ENCODE measurements at regions not wholly inside any gene's neighbourhood (a gene's known extent, or its start where the extent isn't known, plus 50 kb on each side); places are given as distances from the start of the nearest gene placed in this dataset.

DNA sequence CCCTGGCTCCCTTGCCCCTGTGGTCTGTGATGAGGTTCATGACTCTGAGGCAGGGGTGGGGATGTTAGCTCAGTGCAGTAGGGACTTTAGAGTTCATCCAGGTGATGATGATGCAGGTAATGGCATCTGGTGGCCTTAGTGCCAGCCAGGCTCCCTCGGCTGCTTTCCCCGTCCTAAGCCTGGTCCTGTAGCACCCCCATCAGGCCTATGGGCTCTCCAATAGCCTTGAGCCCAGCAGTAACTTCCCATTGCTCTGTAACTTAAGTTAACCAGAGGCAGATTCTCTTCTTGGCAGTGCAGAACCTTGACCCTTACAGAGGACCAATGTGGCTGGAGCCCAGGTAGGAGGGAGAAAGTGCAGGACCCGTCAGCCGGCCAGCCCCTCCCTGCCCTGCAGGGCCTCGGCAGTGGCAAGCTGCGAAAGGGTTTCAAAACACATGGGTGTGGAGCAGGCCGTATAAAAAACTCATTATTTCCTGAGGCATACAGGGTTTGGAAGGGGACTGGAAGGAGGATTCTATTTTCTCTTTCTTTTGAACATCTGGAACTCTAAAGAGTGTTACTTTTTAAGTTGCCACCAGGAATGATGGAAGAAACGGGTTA lies 406.9 kb downstream of the CDH26 start:
- TF ChIP-seq, protein P1, sequence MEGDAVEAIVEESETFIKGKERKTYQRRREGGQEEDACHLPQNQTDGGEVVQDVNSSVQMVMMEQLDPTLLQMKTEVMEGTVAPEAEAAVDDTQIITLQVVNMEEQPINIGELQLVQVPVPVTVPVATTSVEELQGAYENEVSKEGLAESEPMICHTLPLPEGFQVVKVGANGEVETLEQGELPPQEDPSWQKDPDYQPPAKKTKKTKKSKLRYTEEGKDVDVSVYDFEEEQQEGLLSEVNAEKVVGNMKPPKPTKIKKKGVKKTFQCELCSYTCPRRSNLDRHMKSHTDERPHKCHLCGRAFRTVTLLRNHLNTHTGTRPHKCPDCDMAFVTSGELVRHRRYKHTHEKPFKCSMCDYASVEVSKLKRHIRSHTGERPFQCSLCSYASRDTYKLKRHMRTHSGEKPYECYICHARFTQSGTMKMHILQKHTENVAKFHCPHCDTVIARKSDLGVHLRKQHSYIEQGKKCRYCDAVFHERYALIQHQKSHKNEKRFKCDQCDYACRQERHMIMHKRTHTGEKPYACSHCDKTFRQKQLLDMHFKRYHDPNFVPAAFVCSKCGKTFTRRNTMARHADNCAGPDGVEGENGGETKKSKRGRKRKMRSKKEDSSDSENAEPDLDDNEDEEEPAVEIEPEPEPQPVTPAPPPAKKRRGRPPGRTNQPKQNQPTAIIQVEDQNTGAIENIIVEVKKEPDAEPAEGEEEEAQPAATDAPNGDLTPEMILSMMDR (conservative IDR thresholded peaks at IDR 0.05; ENCODE audit: low read depth, low read length), result no peak
- TF ChIP-seq EZH2 (IDR thresholded peaks at IDR 0.05; ENCODE audit: low read length, unreplicated experiment), result no peak
